Gastroesophageal sphincter (tissue), 4 donors: ENCODE measurements at regions not wholly inside any gene's neighbourhood (a gene's known extent, or its start where the extent isn't known, plus 50 kb on each side); places are given as distances from the start of the nearest gene placed in this dataset.

Source experiments
- ATAC-seq: fragments of 150-250 bp; one replicate; pipeline ENCODE4 v1.9.1; 2016; ENCODE audit warnings: mild to moderate bottlenecking, moderate library complexity
- H3K27ac ChIP-seq, 4 donors: fragments of 200-600 bp; sonication (generic) in 3 of 4; 1 replicate in 3 of 4; 2 replicates in 1 of 4; pipeline ENCODE4 v1.5.1; 2016 to 2019
- H3K27me3 ChIP-seq: fragments of 200-600 bp; sonication (generic); one replicate; pipeline ENCODE4 v1.5.1; 2019
- H3K36me3 ChIP-seq, 2 donors: fragments of 200-600 bp; sonication (generic); one replicate each; pipeline ENCODE4 v1.5.1; 2019; ENCODE audit warnings: control low read depth in 1 of 2
- H3K4me1 ChIP-seq, 3 donors: fragments of 200-600 bp; sonication (generic); 1 replicate in 2 of 3; 2 replicates in 1 of 3; pipeline ENCODE4 v1.5.1; 2016 to 2019; ENCODE audit warnings: control low read depth in 2 of 3
- H3K4me3 ChIP-seq, 2 donors: fragments of 200-600 bp; sonication (generic); one replicate each; pipeline ENCODE4 v1.5.1; 2019; ENCODE audit warnings: mild to moderate bottlenecking in 1 of 2, moderate library complexity in 1 of 2
- H3K9me3 ChIP-seq, 3 donors: fragments of 200-600 bp; sonication (generic); one replicate each; pipeline ENCODE4 v1.5.1; 2017 to 2019; ENCODE audit warnings: control low read depth in 2 of 3
- EP300 ChIP-seq: sonication (generic); formaldehyde crosslinking; IDR thresholded peaks from one replicate; pipeline ENCODE4 v1.6.1; 2017; ENCODE audit warnings: antibody characterized with exemption, mild to moderate bottlenecking
- POLR2A ChIP-seq, 2 donors: fragments of 450-650 bp; IDR thresholded peaks; one replicate each; pipeline ENCODE4 v1.6.1; 2017; ENCODE audit warnings: antibody characterized with exemption in 2 of 2, mild to moderate bottlenecking in 2 of 2, moderate library complexity in 1 of 2
- POLR2AphosphoS5 ChIP-seq: sonication (generic); formaldehyde crosslinking; IDR thresholded peaks from one replicate; pipeline ENCODE4 v1.6.1; 2017; ENCODE audit warnings: antibody characterized with exemption
- WGBS, 2 donors: methylation state at CpG; one replicate each; pipeline ENCODE4 v1.1.5; 2018; ENCODE audit warnings: low coverage in 1 of 2; 5-methylcytosine and 5-hydroxymethylcytosine counted together
- TF ChIP-seq, protein P1 (sequence below), 4 experiments: fragments of 200-600 bp in 2 of 4; fragments of 450-650 bp in 2 of 4; sonication (generic) in 1 of 4; IDR thresholded peaks; one replicate each; pipeline ENCODE4 v1.5.1; 2017 to 2019; ENCODE audit warnings: antibody characterized with exemption in 4 of 4, mild to moderate bottlenecking in 2 of 4, moderate library complexity in 2 of 4

DNA sequence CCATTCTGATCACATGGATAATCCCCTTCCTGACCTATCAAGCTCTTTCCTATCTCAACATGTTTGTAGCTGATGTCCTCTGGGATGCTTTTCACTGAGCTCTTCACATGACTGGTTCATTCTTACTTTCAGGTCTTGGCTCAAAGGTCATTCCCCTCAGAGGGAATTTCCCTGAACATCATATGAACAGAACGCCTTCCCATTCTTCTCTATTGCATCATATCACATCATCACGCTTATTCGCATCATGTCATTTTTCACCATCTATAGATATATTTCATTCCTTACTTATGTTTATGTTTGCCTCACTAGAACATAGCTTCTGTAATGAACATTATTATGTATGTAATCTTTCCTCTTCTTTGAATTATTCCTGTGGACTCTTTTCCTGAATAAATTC, 178.9 kb upstream of the APCDD1 start:
- Histone ChIP-seq H3K27ac (no peak overlapping the region), H3K4me3 (no peak overlapping the region), H3K4me1 (peaks cover 0 to 5% (median 0%) of the 10 kb centered on the region in 3 donors), H3K36me3 (no peaks in the 10 kb centered on the region), H3K9me3 (no peaks in the 10 kb centered on the region), H3K27me3 (no peaks in the 10 kb centered on the region)
- WGBS, 2 donors = 93 to 100% methylated on average over 3 of the region's 3 CpGs
- no peak for ATAC-seq
- no peak for TF ChIP-seq POLR2A (IDR thresholded peaks at IDR 0.05)

GRCh38 chr18:10278265-10278664, 176.2 kb upstream of the APCDD1 start:
- no peaks in the 10 kb centered on the region for H3K27me3 ChIP-seq
- TF ChIP-seq POLR2A (IDR thresholded peaks at IDR 0.05) (no peak), POLR2AphosphoS5 (no peak), EP300 (no peak)
- TF ChIP-seq, protein P1, sequence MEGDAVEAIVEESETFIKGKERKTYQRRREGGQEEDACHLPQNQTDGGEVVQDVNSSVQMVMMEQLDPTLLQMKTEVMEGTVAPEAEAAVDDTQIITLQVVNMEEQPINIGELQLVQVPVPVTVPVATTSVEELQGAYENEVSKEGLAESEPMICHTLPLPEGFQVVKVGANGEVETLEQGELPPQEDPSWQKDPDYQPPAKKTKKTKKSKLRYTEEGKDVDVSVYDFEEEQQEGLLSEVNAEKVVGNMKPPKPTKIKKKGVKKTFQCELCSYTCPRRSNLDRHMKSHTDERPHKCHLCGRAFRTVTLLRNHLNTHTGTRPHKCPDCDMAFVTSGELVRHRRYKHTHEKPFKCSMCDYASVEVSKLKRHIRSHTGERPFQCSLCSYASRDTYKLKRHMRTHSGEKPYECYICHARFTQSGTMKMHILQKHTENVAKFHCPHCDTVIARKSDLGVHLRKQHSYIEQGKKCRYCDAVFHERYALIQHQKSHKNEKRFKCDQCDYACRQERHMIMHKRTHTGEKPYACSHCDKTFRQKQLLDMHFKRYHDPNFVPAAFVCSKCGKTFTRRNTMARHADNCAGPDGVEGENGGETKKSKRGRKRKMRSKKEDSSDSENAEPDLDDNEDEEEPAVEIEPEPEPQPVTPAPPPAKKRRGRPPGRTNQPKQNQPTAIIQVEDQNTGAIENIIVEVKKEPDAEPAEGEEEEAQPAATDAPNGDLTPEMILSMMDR (IDR thresholded peaks at IDR 0.05) = no peak
- H3K4me1 ChIP-seq = no peaks in the 10 kb centered on the region
- no peaks in the 10 kb centered on the region for H3K9me3 ChIP-seq
- no peak for ATAC-seq
- no peak overlapping the region for H3K27ac ChIP-seq
- H3K4me3 ChIP-seq = no peak overlapping the region
- no peaks in the 10 kb centered on the region for H3K36me3 ChIP-seq

GRCh38 chr18:10279471-10279870, 175.0 kb upstream of the APCDD1 start:
- Histone ChIP-seq H3K27ac (no peak overlapping the region), H3K36me3 (no peaks in the 10 kb centered on the region), H3K27me3 (no peaks in the 10 kb centered on the region), H3K9me3 (no peaks in the 10 kb centered on the region), H3K4me1 (no peaks in the 10 kb centered on the region), H3K4me3 (no peak overlapping the region)
- no peak for TF ChIP-seq POLR2A (IDR thresholded peaks at IDR 0.05)
- TF ChIP-seq POLR2AphosphoS5 = no peak
- TF ChIP-seq, protein P1 (IDR thresholded peaks at IDR 0.05) = no peak
- TF ChIP-seq EP300 = no peak
- no peak for ATAC-seq
- WGBS, 2 donors = 97 to 100% methylated on average over 1 to 4 of the region's 4 CpGs

GRCh38 chr18:10279905-10280644, 174.4 kb upstream of the APCDD1 start:
- no peak for ATAC-seq
- no peaks in the 10 kb centered on the region for H3K36me3 ChIP-seq
- H3K4me1 ChIP-seq = no peaks in the 10 kb centered on the region
- no peaks in the 10 kb centered on the region for H3K27me3 ChIP-seq
- no peaks in the 10 kb centered on the region for H3K9me3 ChIP-seq
- 66 to 97% methylated on average over 6 of the region's 9 CpGs for WGBS, 2 donors
- H3K27ac ChIP-seq = no peak overlapping the region
- TF ChIP-seq POLR2AphosphoS5 (no peak), EP300 (no peak), POLR2A (IDR thresholded peaks at IDR 0.05) (no peak)
- TF ChIP-seq, protein P1 (IDR thresholded peaks at IDR 0.05) = no peak
- no peak overlapping the region for H3K4me3 ChIP-seq

- peaks cover 0 to 12% (median 0%) of the 10 kb centered on the region in 3 donors for H3K9me3 ChIP-seq
- ATAC-seq = no peak
- H3K36me3 ChIP-seq = no peaks in the 10 kb centered on the region
- no peak overlapping the region for H3K4me3 ChIP-seq
- H3K4me1 ChIP-seq = no peaks in the 10 kb centered on the region
- 62 to 67% methylated on average over 11 to 12 of the region's 13 CpGs for WGBS, 2 donors
- TF ChIP-seq EP300 (no peak), POLR2A (IDR thresholded peaks at IDR 0.05) (no peak), POLR2AphosphoS5 (no peak)
- TF ChIP-seq, protein P1 (IDR thresholded peaks at IDR 0.05) = no peak
- no peak overlapping the region for H3K27ac ChIP-seq
- H3K27me3 ChIP-seq = no peaks in the 10 kb centered on the region
Measured at GRCh38 chr18:10284540-10285282, 169.7 kb upstream of the APCDD1 start.
